ENCODE measurements at regions not wholly inside any gene's neighbourhood (a gene's known extent, or its start where the extent isn't known, plus 50 kb on each side); places are given as distances from the start of the nearest gene placed in this dataset.

GRCh38 chr2:121090088-121090715, 194.8 kb downstream of the TFCP2L1 start:
- Histone ChIP-seq H3K4me3 (ENCODE audit: low read length, poor library complexity, severe bottlenecking) (no peak overlapping the region), H3K36me3 (ENCODE audit: insufficient read depth, low read length) (no peaks in the 10 kb centered on the region), H4K20me1 (ENCODE audit: insufficient read depth, low read length, poor library complexity, severe bottlenecking) (no peaks in the 10 kb centered on the region), H3K27me3 (ENCODE audit: insufficient read depth, low read length, poor library complexity, severe bottlenecking) (no peaks in the 10 kb centered on the region), H3K4me2 (ENCODE audit: low read depth, low read length, poor library complexity, severe bottlenecking) (no peak overlapping the region), H2AFZ (ENCODE audit: low read length) (no peak overlapping the region), H3K79me2 (ENCODE audit: insufficient read depth, low read length) (no peaks in the 10 kb centered on the region), H3K9ac (ENCODE audit: low read depth, low read length, poor library complexity, severe bottlenecking) (no peak overlapping the region), H3K9me3 (ENCODE audit: insufficient read depth, low read depth, low read length) (no peaks in the 10 kb centered on the region), H3K9me2 (replicated peaks; ENCODE audit: low read depth, low read length) (no peaks in the 10 kb centered on the region), H3K4me1 (ENCODE audit: insufficient read depth, low read length, poor library complexity, severe bottlenecking) (no peaks in the 10 kb centered on the region), H3F3A (ENCODE audit: low read depth) (no peaks in the 10 kb centered on the region)
- no peak for TF ChIP-seq CTCF (conservative IDR thresholded peaks at IDR 0.05; ENCODE audit: low read length)
- TF ChIP-seq EZH2phosphoT487 (IDR thresholded peaks at IDR 0.05; ENCODE audit: borderline replicate concordance) = no peak

GRCh38 chr2:121092095-121092494, 192.9 kb downstream of the TFCP2L1 start:
- Histone ChIP-seq H4K20me1 (ENCODE audit: insufficient read depth, low read length, poor library complexity, severe bottlenecking) (no peaks in the 10 kb centered on the region), H3K9me2 (replicated peaks; ENCODE audit: low read depth, low read length) (no peaks in the 10 kb centered on the region), H3K79me2 (ENCODE audit: insufficient read depth, low read length) (no peaks in the 10 kb centered on the region), H3K4me3 (ENCODE audit: low read length, poor library complexity, severe bottlenecking) (no peak overlapping the region), H2AFZ (ENCODE audit: low read length) (no peak overlapping the region), H3K36me3 (ENCODE audit: insufficient read depth, low read length) (no peaks in the 10 kb centered on the region), H3K9ac (ENCODE audit: low read depth, low read length, poor library complexity, severe bottlenecking) (no peak overlapping the region), H3F3A (ENCODE audit: low read depth) (no peaks in the 10 kb centered on the region), H3K9me3 (ENCODE audit: insufficient read depth, low read depth, low read length) (no peaks in the 10 kb centered on the region), H3K4me2 (ENCODE audit: low read depth, low read length, poor library complexity, severe bottlenecking) (no peak overlapping the region), H3K4me1 (ENCODE audit: insufficient read depth, low read length, poor library complexity, severe bottlenecking) (no peaks in the 10 kb centered on the region), H3K27me3 (ENCODE audit: insufficient read depth, low read length, poor library complexity, severe bottlenecking) (no peaks in the 10 kb centered on the region)
- TF ChIP-seq EZH2phosphoT487 (IDR thresholded peaks at IDR 0.05; ENCODE audit: borderline replicate concordance) (no peak), CTCF (conservative IDR thresholded peaks at IDR 0.05; ENCODE audit: low read length) (no peak)

GRCh38 chr2:121093692-121094091, 191.3 kb downstream of the TFCP2L1 start:
- H3K79me2 ChIP-seq (ENCODE audit: insufficient read depth, low read length) = no peaks in the 10 kb centered on the region
- H3K4me3 ChIP-seq (ENCODE audit: low read length, poor library complexity, severe bottlenecking) = no peak overlapping the region
- H3K9me3 ChIP-seq (ENCODE audit: insufficient read depth, low read depth, low read length) = no peaks in the 10 kb centered on the region
- H3K36me3 ChIP-seq (ENCODE audit: insufficient read depth, low read length) = no peaks in the 10 kb centered on the region
- H3K4me1 ChIP-seq (ENCODE audit: insufficient read depth, low read length, poor library complexity, severe bottlenecking) = no peaks in the 10 kb centered on the region
- H4K20me1 ChIP-seq (ENCODE audit: insufficient read depth, low read length, poor library complexity, severe bottlenecking) = no peaks in the 10 kb centered on the region
- H3K4me2 ChIP-seq (ENCODE audit: low read depth, low read length, poor library complexity, severe bottlenecking) = no peak overlapping the region
- no peaks in the 10 kb centered on the region for H3F3A ChIP-seq (ENCODE audit: low read depth)
- no peak for TF ChIP-seq EZH2phosphoT487 (IDR thresholded peaks at IDR 0.05; ENCODE audit: borderline replicate concordance)
- TF ChIP-seq CTCF (conservative IDR thresholded peaks at IDR 0.05; ENCODE audit: low read length) = no peak
- H3K9ac ChIP-seq (ENCODE audit: low read depth, low read length, poor library complexity, severe bottlenecking) = no peak overlapping the region
- no peaks in the 10 kb centered on the region for H3K9me2 ChIP-seq (replicated peaks; ENCODE audit: low read depth, low read length)
- H2AFZ ChIP-seq (ENCODE audit: low read length) = no peak overlapping the region
- no peaks in the 10 kb centered on the region for H3K27me3 ChIP-seq (ENCODE audit: insufficient read depth, low read length, poor library complexity, severe bottlenecking)
